ENCODE measurements at regions not wholly inside any gene's neighbourhood (a gene's known extent, or its start where the extent isn't known, plus 50 kb on each side); places are given as distances from the start of the nearest gene placed in this dataset.

DNA sequence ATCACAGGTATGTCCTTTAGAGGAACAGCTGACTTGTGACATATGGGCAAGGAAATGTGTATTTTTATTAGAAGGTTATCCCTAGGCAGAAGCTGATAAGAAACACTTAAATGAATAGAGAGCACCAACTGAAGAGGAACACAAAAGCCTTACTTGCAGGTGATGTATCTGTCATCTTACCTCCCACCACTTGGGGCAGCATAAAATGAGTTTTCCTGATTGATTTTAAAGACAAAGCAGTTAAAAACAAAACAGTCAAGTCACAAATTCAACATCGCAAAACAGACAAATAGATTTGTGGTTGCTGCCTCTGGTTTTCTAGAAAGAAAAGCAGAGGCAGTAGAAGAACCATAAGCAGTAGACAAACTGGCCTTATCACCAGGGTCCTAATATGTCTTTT is 302.4 kb upstream of the ZNF462 start:
- no peaks in the 10 kb centered on the region for H3K36me3 ChIP-seq (ENCODE audit: control insufficient read depth in 2 of 2, extremely low read depth in 1 of 2, insufficient read depth in 2 of 2, low read length in 2 of 2)
- H3K4me3 ChIP-seq (replicated peaks in 1 of 3; ENCODE audit: insufficient read depth in 1 of 3, low read depth in 1 of 3, low read length in 3 of 3), result no peak overlapping the region
- no peaks in the 10 kb centered on the region for H4K20me1 ChIP-seq (replicated peaks; ENCODE audit: control insufficient read depth, extremely low read depth, insufficient read depth, low read length)
- BruUV-seq (replicated peaks), result no TSS peak
- no peaks in the 10 kb centered on the region for H3K9me3 ChIP-seq (replicated peaks; ENCODE audit: control insufficient read depth, insufficient read depth, low read length)
- ChIA-PET CTCF (no interaction called here), POLR2A (no interaction called here)
- H3K27ac ChIP-seq (ENCODE audit: insufficient read depth, low read depth, low read length), result no peak overlapping the region
- FAIRE-seq (no peak), DNase-seq (ENCODE audit: low read depth, low spot score) (no peak)
- no peaks in the 10 kb centered on the region for H3K9me1 ChIP-seq (replicated peaks; ENCODE audit: control insufficient read depth, extremely low read depth, insufficient read depth, low read length)
- intact Hi-C loops (cut with micrococcal nuclease) (no loop called here), dilution Hi-C loops (cut with MboI; ENCODE audit: extremely low pct_ligation_motif_present, low sequenced_read_pairs) (no loop called here)
- H3K9ac ChIP-seq (replicated peaks; ENCODE audit: extremely low read depth, insufficient read depth, low read length), result no peak overlapping the region
- no peak overlapping the region for H3K4me2 ChIP-seq (ENCODE audit: insufficient read depth, low read length)
- H3K4me1 ChIP-seq (ENCODE audit: control insufficient read depth, extremely low read depth, insufficient read depth, low read length), result no peaks in the 10 kb centered on the region
- no peaks in the 10 kb centered on the region for H3K27me3 ChIP-seq (ENCODE audit: control insufficient read depth in 2 of 2, insufficient read depth in 2 of 2, low read length in 2 of 2)
- no peak for TF ChIP-seq POLR2A (IDR thresholded peaks at IDR 0.05; ENCODE audit: low read depth, low read length)
- TF ChIP-seq MYC (IDR thresholded peaks at IDR 0.05; ENCODE audit: low read depth, low read length), result no peak
- TF ChIP-seq, protein P1, sequence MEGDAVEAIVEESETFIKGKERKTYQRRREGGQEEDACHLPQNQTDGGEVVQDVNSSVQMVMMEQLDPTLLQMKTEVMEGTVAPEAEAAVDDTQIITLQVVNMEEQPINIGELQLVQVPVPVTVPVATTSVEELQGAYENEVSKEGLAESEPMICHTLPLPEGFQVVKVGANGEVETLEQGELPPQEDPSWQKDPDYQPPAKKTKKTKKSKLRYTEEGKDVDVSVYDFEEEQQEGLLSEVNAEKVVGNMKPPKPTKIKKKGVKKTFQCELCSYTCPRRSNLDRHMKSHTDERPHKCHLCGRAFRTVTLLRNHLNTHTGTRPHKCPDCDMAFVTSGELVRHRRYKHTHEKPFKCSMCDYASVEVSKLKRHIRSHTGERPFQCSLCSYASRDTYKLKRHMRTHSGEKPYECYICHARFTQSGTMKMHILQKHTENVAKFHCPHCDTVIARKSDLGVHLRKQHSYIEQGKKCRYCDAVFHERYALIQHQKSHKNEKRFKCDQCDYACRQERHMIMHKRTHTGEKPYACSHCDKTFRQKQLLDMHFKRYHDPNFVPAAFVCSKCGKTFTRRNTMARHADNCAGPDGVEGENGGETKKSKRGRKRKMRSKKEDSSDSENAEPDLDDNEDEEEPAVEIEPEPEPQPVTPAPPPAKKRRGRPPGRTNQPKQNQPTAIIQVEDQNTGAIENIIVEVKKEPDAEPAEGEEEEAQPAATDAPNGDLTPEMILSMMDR (IDR thresholded peaks at IDR 0.05; ENCODE audit: extremely low read depth in 1 of 2, insufficient read depth in 1 of 2, low read depth in 1 of 2, low read length in 2 of 2), result no peak
- H3K79me2 ChIP-seq (ENCODE audit: control insufficient read depth, insufficient read depth, low read length), result no peaks in the 10 kb centered on the region
- no peak overlapping the region for H2AFZ ChIP-seq (ENCODE audit: low read depth, low read length)

DNA sequence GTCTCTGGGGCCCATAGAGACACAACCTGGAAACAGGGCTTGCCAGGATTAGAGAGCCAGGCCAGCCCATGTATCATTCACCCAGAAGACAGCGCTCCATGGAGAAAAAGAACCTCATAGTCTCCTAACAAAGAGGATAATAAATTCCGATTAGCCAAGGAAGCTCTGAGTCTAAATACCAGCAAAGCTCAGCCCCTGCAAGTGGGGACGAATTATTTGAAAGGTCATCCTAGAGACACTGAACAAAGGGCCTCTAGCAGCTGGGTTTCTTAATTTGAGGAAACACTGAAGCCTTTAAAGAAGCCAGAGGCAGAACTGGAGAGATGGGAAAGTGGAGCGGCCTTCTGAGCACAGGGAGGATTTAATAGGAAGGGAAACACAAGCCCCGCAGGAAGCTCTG is 287.1 kb upstream of the ZNF462 start:
- Histone ChIP-seq H3K9me3 (replicated peaks; ENCODE audit: control insufficient read depth, insufficient read depth, low read length) (no peaks in the 10 kb centered on the region), H2AFZ (ENCODE audit: low read depth, low read length) (no peak overlapping the region), H3K4me2 (ENCODE audit: insufficient read depth, low read length) (no peak overlapping the region), H4K20me1 (replicated peaks; ENCODE audit: control insufficient read depth, extremely low read depth, insufficient read depth, low read length) (no peaks in the 10 kb centered on the region), H3K27me3 (ENCODE audit: control insufficient read depth in 2 of 2, insufficient read depth in 2 of 2, low read length in 2 of 2) (no peaks in the 10 kb centered on the region), H3K9me1 (replicated peaks; ENCODE audit: control insufficient read depth, extremely low read depth, insufficient read depth, low read length) (no peaks in the 10 kb centered on the region), H3K79me2 (ENCODE audit: control insufficient read depth, insufficient read depth, low read length) (no peaks in the 10 kb centered on the region), H3K9ac (replicated peaks; ENCODE audit: extremely low read depth, insufficient read depth, low read length) (no peak overlapping the region), H3K4me1 (ENCODE audit: control insufficient read depth, extremely low read depth, insufficient read depth, low read length) (no peaks in the 10 kb centered on the region), H3K4me3 (replicated peaks in 1 of 3; ENCODE audit: insufficient read depth in 1 of 3, low read depth in 1 of 3, low read length in 3 of 3) (no peak overlapping the region), H3K27ac (ENCODE audit: insufficient read depth, low read depth, low read length) (no peak overlapping the region), H3K36me3 (ENCODE audit: control insufficient read depth in 2 of 2, extremely low read depth in 1 of 2, insufficient read depth in 2 of 2, low read length in 2 of 2) (no peaks in the 10 kb centered on the region)
- no TSS peak for BruUV-seq (replicated peaks)
- POLR2A ChIA-PET, result no interaction called here
- CTCF ChIA-PET, result no interaction called here
- no peak for TF ChIP-seq MYC (IDR thresholded peaks at IDR 0.05; ENCODE audit: low read depth, low read length)
- no peak for TF ChIP-seq POLR2AphosphoS5 (IDR thresholded peaks at IDR 0.05; ENCODE audit: insufficient read depth, low read depth, low read length)
- TF ChIP-seq JUN (IDR thresholded peaks at IDR 0.05; ENCODE audit: borderline replicate concordance, insufficient read depth, insufficient read length, low read depth), result no peak
- TF ChIP-seq EZH2 (IDR thresholded peaks at IDR 0.05; ENCODE audit: borderline replicate concordance, low read depth, low read length, severe bottlenecking), result no peak
- no peak for TF ChIP-seq POLR2A (IDR thresholded peaks at IDR 0.05; ENCODE audit: low read depth, low read length)
- TF ChIP-seq, protein P2, sequence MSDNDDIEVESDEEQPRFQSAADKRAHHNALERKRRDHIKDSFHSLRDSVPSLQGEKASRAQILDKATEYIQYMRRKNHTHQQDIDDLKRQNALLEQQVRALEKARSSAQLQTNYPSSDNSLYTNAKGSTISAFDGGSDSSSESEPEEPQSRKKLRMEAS (IDR thresholded peaks at IDR 0.05; ENCODE audit: insufficient read depth, insufficient read length), result no peak
- no peak for TF ChIP-seq GATA2 (IDR thresholded peaks at IDR 0.05; ENCODE audit: insufficient read depth, insufficient read length, low read depth, low read length)
- TF ChIP-seq, protein P1 (IDR thresholded peaks at IDR 0.05; ENCODE audit: extremely low read depth in 1 of 2, insufficient read depth in 1 of 2, low read depth in 1 of 2, low read length in 2 of 2), result no peak
- no peak for TF ChIP-seq FOS (IDR thresholded peaks at IDR 0.05; ENCODE audit: borderline replicate concordance, insufficient read depth, low read length)
- intact Hi-C loops (cut with micrococcal nuclease), result no loop called here
- FAIRE-seq (no peak), DNase-seq (ENCODE audit: low read depth, low spot score) (no peak)
- dilution Hi-C loops (cut with MboI; ENCODE audit: extremely low pct_ligation_motif_present, low sequenced_read_pairs), result no loop called here
